ENCODE measurements at regions not wholly inside any gene's neighbourhood (a gene's known extent, or its start where the extent isn't known, plus 50 kb on each side); places are given as distances from the start of the nearest gene placed in this dataset.

DNA sequence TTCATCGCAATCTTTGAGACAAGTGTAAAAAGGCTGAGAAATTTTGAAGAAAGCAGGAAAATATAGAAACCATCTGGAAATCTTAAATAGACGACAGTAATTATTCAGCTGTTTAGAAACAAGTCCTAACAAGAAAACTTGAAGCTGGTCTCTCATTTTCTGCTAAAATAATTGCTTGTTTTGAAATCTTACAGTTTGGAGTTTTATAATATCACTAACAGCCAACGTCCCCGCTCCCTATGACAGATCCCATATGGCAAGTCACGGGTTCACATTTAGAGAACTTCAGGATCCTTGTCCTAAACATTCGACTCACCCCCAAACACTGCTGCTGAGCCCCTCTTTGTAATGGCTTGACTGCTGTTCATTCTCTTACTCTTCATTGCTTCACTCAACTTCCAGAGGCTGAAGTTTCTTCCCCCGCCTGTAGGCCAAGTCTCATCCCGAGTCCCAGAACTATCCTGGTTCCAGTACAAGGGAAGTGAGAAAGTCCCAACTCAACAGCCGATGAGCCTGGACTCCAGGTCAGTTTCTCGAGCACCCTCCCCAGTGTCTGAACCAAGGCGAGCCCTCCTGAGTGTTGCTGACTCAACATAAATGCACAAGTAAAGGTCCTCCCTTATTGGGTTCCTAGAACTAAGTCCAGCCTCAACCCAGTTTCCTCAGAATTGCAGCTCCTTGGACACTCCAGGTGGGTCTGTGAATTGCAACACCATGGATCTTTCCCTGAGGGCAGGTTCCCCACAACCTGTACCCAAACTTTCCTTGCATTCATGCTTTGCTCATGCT lies 93.4 kb upstream of the BACE2 start:
- H3K4me1 ChIP-seq (ENCODE audit: control insufficient read depth in 5 of 5, insufficient read depth in 5 of 5, low read length in 5 of 5): peaks cover 0 to 28% (median 0%) of the 10 kb centered on the region in 5 donors
- H3K36me3 ChIP-seq (ENCODE audit: control insufficient read depth in 4 of 4, insufficient read depth in 4 of 4, low read length in 4 of 4): no peaks in the 10 kb centered on the region
- TF ChIP-seq, protein P1, sequence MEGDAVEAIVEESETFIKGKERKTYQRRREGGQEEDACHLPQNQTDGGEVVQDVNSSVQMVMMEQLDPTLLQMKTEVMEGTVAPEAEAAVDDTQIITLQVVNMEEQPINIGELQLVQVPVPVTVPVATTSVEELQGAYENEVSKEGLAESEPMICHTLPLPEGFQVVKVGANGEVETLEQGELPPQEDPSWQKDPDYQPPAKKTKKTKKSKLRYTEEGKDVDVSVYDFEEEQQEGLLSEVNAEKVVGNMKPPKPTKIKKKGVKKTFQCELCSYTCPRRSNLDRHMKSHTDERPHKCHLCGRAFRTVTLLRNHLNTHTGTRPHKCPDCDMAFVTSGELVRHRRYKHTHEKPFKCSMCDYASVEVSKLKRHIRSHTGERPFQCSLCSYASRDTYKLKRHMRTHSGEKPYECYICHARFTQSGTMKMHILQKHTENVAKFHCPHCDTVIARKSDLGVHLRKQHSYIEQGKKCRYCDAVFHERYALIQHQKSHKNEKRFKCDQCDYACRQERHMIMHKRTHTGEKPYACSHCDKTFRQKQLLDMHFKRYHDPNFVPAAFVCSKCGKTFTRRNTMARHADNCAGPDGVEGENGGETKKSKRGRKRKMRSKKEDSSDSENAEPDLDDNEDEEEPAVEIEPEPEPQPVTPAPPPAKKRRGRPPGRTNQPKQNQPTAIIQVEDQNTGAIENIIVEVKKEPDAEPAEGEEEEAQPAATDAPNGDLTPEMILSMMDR (IDR thresholded peaks at IDR 0.05; ENCODE audit: control extremely low read depth, extremely low read depth): no peak
- ATAC-seq (ENCODE audit: insufficient read depth, low FRiP score): no peak
- H3K9me3 ChIP-seq (ENCODE audit: control insufficient read depth in 4 of 4, insufficient read depth in 3 of 4, low read length in 3 of 4): no peaks in the 10 kb centered on the region
- no peak overlapping the region for H3K4me3 ChIP-seq
- peak; percentile 28 to 85 (median 70) for DNase-seq
- no peak overlapping the region for H3K27ac ChIP-seq (ENCODE audit: low read depth in 1 of 2, low read length in 1 of 2)
- H3K9ac ChIP-seq (ENCODE audit: insufficient read depth in 1 of 2, low read length in 2 of 2): no peak overlapping the region
- no peaks in the 10 kb centered on the region for H3K27me3 ChIP-seq (ENCODE audit: control insufficient read depth in 3 of 3, insufficient read depth in 3 of 3, low read length in 2 of 3)
- 85 to 93% methylated on average over 11 of the region's 11 CpGs for WGBS, 2 donors

- H3K9me3 ChIP-seq (ENCODE audit: control insufficient read depth in 4 of 4, insufficient read depth in 3 of 4, low read length in 3 of 4): no peaks in the 10 kb centered on the region
- no peaks in the 10 kb centered on the region for H3K27me3 ChIP-seq (ENCODE audit: control insufficient read depth in 3 of 3, insufficient read depth in 3 of 3, low read length in 2 of 3)
- WGBS, 2 donors: 96 to 97% methylated on average over 18 of the region's 18 CpGs
- H3K27ac ChIP-seq (ENCODE audit: low read depth in 1 of 2, low read length in 1 of 2): no peak overlapping the region
- DNase-seq: no peak
- ATAC-seq (ENCODE audit: insufficient read depth, low FRiP score): no peak
- no peak overlapping the region for H3K9ac ChIP-seq (ENCODE audit: insufficient read depth in 1 of 2, low read length in 2 of 2)
- H3K36me3 ChIP-seq (ENCODE audit: control insufficient read depth in 4 of 4, insufficient read depth in 4 of 4, low read length in 4 of 4): no peaks in the 10 kb centered on the region
- H3K4me1 ChIP-seq (ENCODE audit: control insufficient read depth in 5 of 5, insufficient read depth in 5 of 5, low read length in 5 of 5): peaks cover 0 to 28% (median 0%) of the 10 kb centered on the region in 5 donors
- no peak overlapping the region for H3K4me3 ChIP-seq
- TF ChIP-seq, protein P1 (IDR thresholded peaks at IDR 0.05; ENCODE audit: control extremely low read depth, extremely low read depth): no peak
Observed at GRCh38 chr21:41075656-41076055, 92.3 kb upstream of the BACE2 start.

GRCh38 chr21:41076064-41076463 lies 91.9 kb upstream of the BACE2 start:
- 95 to 96% methylated on average over 16 of the region's 16 CpGs for WGBS, 2 donors
- Histone ChIP-seq H3K27me3 (ENCODE audit: control insufficient read depth in 3 of 3, insufficient read depth in 3 of 3, low read length in 2 of 3) (no peaks in the 10 kb centered on the region), H3K4me1 (ENCODE audit: control insufficient read depth in 5 of 5, insufficient read depth in 5 of 5, low read length in 5 of 5) (peaks cover 0 to 24% (median 0%) of the 10 kb centered on the region in 5 donors), H3K9me3 (ENCODE audit: control insufficient read depth in 4 of 4, insufficient read depth in 3 of 4, low read length in 3 of 4) (no peaks in the 10 kb centered on the region), H3K4me3 (no peak overlapping the region), H3K27ac (ENCODE audit: low read depth in 1 of 2, low read length in 1 of 2) (no peak overlapping the region), H3K9ac (ENCODE audit: insufficient read depth in 1 of 2, low read length in 2 of 2) (no peak overlapping the region), H3K36me3 (ENCODE audit: control insufficient read depth in 4 of 4, insufficient read depth in 4 of 4, low read length in 4 of 4) (no peaks in the 10 kb centered on the region)
- DNase-seq (no peak), ATAC-seq (ENCODE audit: insufficient read depth, low FRiP score) (no peak)
- TF ChIP-seq, protein P1 (IDR thresholded peaks at IDR 0.05; ENCODE audit: control extremely low read depth, extremely low read depth): no peak
